WTC11 (cell line): ENCODE measurements at regions not wholly inside any gene's neighbourhood (a gene's known extent, or its start where the extent isn't known, plus 50 kb on each side); places are given as distances from the start of the nearest gene placed in this dataset.

Experiments
- ATAC-seq: fragments of 200-7000 bp; cut with Tn5 transposase; 2 replicates; pipeline ENCODE4 v1.10.0; 2021; ENCODE audit warnings: mild to moderate bottlenecking, moderate library complexity
- CTCF ChIA-PET: fragments of 300-600 bp; sonication (Branson Sonifier 250); formaldehyde crosslinking; loops from one replicate; lab custom pipeline; 2021; ENCODE audit warnings: antibody characterized with exemption; lab: Charles Lee
- POLR2A ChIA-PET: fragments of 350-600 bp; sonication (Branson Sonifier 250); formaldehyde crosslinking; loops from one replicate; lab custom pipeline; 2021; ENCODE audit warnings: antibody characterized with exemption; lab: Charles Lee
- DNase-seq: peaks from one replicate; pipeline ENCODE4 v3.0.0; 2021; ENCODE audit warnings: low spot score
- H3K27ac Mint-ChIP-seq: 2 replicates; pipeline ENCODE4 v1.8.0; 2021; ENCODE audit warnings: mixed read lengths
- H3K27me3 Mint-ChIP-seq: 2 replicates; pipeline ENCODE4 v1.8.0; 2021; ENCODE audit warnings: low read depth, mild to moderate bottlenecking, moderate library complexity, mixed read lengths
- H3K36me3 Mint-ChIP-seq: 2 replicates; pipeline ENCODE4 v1.8.0; 2021; ENCODE audit warnings: mixed read lengths
- H3K4me1 Mint-ChIP-seq: 2 replicates; pipeline ENCODE4 v1.8.0; 2022; ENCODE audit warnings: mixed read lengths
- H3K4me3 Mint-ChIP-seq: 2 replicates; pipeline ENCODE4 v1.8.0; 2021; ENCODE audit warnings: mild to moderate bottlenecking, moderate library complexity, mixed read lengths
- H3K9me3 Mint-ChIP-seq: 2 replicates; pipeline ENCODE4 v1.8.0; 2021; ENCODE audit warnings: mixed read lengths
- AFF4 ChIP-seq: sonication (generic); formaldehyde crosslinking; IDR thresholded peaks from 2 replicates; pipeline ENCODE4 v1.8.1; 2023; ENCODE audit warnings: mild to moderate bottlenecking, missing genetic modification reagents, borderline replicate concordance
- ELF4 ChIP-seq: sonication (generic); formaldehyde crosslinking; IDR thresholded peaks from 2 replicates; pipeline ENCODE4 v1.8.1; 2022; ENCODE audit warnings: low read depth, mild to moderate bottlenecking, moderate library complexity, missing genetic modification reagents
- EMX1 ChIP-seq: fragments of 250-450 bp; sonication (Bioruptor Pico); IDR thresholded peaks from 2 replicates; pipeline ENCODE4 v1.8.0; 2021; ENCODE audit warnings: mild to moderate bottlenecking
- ETV6 ChIP-seq: sonication (generic); formaldehyde crosslinking; IDR thresholded peaks from 2 replicates; pipeline ENCODE4 v1.8.1; 2022; ENCODE audit warnings: mild to moderate bottlenecking, missing genetic modification reagents
- FOXP1 ChIP-seq: sonication (generic); formaldehyde crosslinking; IDR thresholded peaks from 2 replicates; pipeline ENCODE4 v1.8.0; 2022; ENCODE audit warnings: missing genetic modification reagents, mild to moderate bottlenecking, moderate library complexity, borderline replicate concordance
- FOXP4 ChIP-seq: sonication (generic); formaldehyde crosslinking; IDR thresholded peaks from 2 replicates; pipeline ENCODE4 v1.8.0; 2022; ENCODE audit warnings: mild to moderate bottlenecking, missing genetic modification reagents
- HMGA2 ChIP-seq: fragments of 250-450 bp; sonication (Bioruptor Pico); IDR thresholded peaks from 2 replicates; pipeline ENCODE4 v1.4.0; 2021; ENCODE audit warnings: mild to moderate bottlenecking, moderate library complexity
- MYBL2 ChIP-seq: sonication (generic); formaldehyde crosslinking; IDR thresholded peaks from 2 replicates; pipeline ENCODE4 v1.8.1; 2023; ENCODE audit warnings: mild to moderate bottlenecking, moderate library complexity, missing genetic modification reagents
- NR2C2 ChIP-seq: sonication (generic); formaldehyde crosslinking; IDR thresholded peaks from 2 replicates; pipeline ENCODE4 v1.8.0; 2022; ENCODE audit warnings: mild to moderate bottlenecking, missing genetic modification reagents
- OVOL2 ChIP-seq: fragments of 250-450 bp; sonication (Bioruptor Pico); IDR thresholded peaks from 2 replicates; pipeline ENCODE4 v1.9.0; 2021; ENCODE audit warnings: mild to moderate bottlenecking, borderline replicate concordance
- SMAD3 ChIP-seq: sonication (generic); formaldehyde crosslinking; IDR thresholded peaks from 2 replicates; pipeline ENCODE4 v1.8.0; 2022; ENCODE audit warnings: missing genetic modification reagents, mild to moderate bottlenecking, borderline replicate concordance
- ZNF121 ChIP-seq: sonication (generic); formaldehyde crosslinking; IDR thresholded peaks from 2 replicates; pipeline ENCODE4 v1.8.0; 2023; ENCODE audit warnings: missing genetic modification reagents
- ZNF138 ChIP-seq: sonication (generic); formaldehyde crosslinking; conservative IDR thresholded peaks from 2 replicates; pipeline ENCODE4 v1.8.1; 2022; ENCODE audit warnings: mild to moderate bottlenecking, moderate library complexity, missing genetic modification reagents
- ZNF263 ChIP-seq: sonication (generic); formaldehyde crosslinking; IDR thresholded peaks from 2 replicates; pipeline ENCODE4 v1.8.1; 2022; ENCODE audit warnings: low read depth, mild to moderate bottlenecking, moderate library complexity, missing genetic modification reagents
- ZNF317 ChIP-seq: sonication (generic); formaldehyde crosslinking; IDR thresholded peaks from 2 replicates; pipeline ENCODE4 v1.8.1; 2023; ENCODE audit warnings: low read depth, mild to moderate bottlenecking, moderate library complexity, missing genetic modification reagents, borderline replicate concordance
- ZNF396 ChIP-seq: fragments of 250-450 bp; sonication (Bioruptor Pico); IDR thresholded peaks from 2 replicates; pipeline ENCODE4 v1.8.0; 2021; ENCODE audit warnings: mild to moderate bottlenecking, moderate library complexity, borderline replicate concordance
- ZNF671 ChIP-seq: fragments of 250-450 bp; sonication (Bioruptor Pico); IDR thresholded peaks from 2 replicates; pipeline ENCODE4 v1.8.0; 2021; ENCODE audit warnings: mild to moderate bottlenecking
- ZSCAN18 ChIP-seq: fragments of 250-450 bp; sonication (Bioruptor Pico); IDR thresholded peaks from 2 replicates; pipeline ENCODE4 v2.1.2; 2022; ENCODE audit warnings: mild to moderate bottlenecking, moderate library complexity
- TF ChIP-seq, protein P1 (sequence below): sonication (generic); formaldehyde crosslinking; IDR thresholded peaks from 2 replicates; pipeline ENCODE4 v1.8.0; 2023; ENCODE audit warnings: missing genetic modification reagents, mild to moderate bottlenecking, borderline replicate concordance

DNA sequence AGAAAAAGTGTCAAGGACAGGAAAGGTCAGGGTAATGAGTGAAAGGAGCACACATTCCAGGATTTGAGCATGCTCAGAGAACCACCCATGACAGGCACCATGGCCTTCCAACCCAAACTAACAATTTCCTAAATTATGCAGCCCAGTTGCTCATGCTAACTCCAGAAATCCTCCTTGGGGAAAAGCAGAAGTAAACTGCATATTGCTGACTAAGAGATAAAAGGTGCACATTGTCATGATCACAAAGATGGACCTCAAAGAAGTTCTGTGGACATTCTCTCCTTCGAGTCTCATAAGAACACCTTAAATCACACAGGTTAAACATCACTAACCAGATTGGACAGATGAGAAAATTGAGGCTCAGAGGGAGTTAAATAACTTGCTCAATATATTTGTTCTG lies 97.6 kb upstream of the SLC25A36 start:
- Mint-ChIP-seq H3K36me3 (no peaks in the 10 kb centered on the region), H3K27me3 (no peaks in the 10 kb centered on the region; the same call in none of the 2 replicates), H3K4me1 (peaks cover 11% of the 10 kb centered on the region), H3K9me3 (no peaks in the 10 kb centered on the region), H3K4me3 (no peak overlapping the region), H3K27ac (no peak overlapping the region)
- ATAC-seq (no peak), DNase-seq (no peak)
- CTCF ChIA-PET: no interaction called here
- POLR2A ChIA-PET: no interaction called here
- TF ChIP-seq EMX1 (CRISPR knock-in tag) (no peak), HMGA2 (CRISPR knock-in tag) (no peak), ZSCAN18 (CRISPR knock-in tag) (no peak), FOXP4 (CRISPR knock-in tag) (no peak), ZNF396 (CRISPR knock-in tag) (no peak), ZNF138 (CRISPR knock-in tag) (no peak), ZNF121 (CRISPR knock-in tag) (no peak), NR2C2 (no peak), MYBL2 (CRISPR knock-in tag) (no peak), AFF4 (no peak), ZNF317 (CRISPR knock-in tag) (no peak), ZNF671 (CRISPR knock-in tag) (no peak), ETV6 (CRISPR knock-in tag) (no peak), FOXP1 (CRISPR knock-in tag) (no peak), ZNF263 (CRISPR knock-in tag) (no peak), ELF4 (CRISPR knock-in tag) (no peak), SMAD3 (CRISPR knock-in tag) (no peak), OVOL2 (CRISPR knock-in tag) (no peak)
- TF ChIP-seq, protein P1, sequence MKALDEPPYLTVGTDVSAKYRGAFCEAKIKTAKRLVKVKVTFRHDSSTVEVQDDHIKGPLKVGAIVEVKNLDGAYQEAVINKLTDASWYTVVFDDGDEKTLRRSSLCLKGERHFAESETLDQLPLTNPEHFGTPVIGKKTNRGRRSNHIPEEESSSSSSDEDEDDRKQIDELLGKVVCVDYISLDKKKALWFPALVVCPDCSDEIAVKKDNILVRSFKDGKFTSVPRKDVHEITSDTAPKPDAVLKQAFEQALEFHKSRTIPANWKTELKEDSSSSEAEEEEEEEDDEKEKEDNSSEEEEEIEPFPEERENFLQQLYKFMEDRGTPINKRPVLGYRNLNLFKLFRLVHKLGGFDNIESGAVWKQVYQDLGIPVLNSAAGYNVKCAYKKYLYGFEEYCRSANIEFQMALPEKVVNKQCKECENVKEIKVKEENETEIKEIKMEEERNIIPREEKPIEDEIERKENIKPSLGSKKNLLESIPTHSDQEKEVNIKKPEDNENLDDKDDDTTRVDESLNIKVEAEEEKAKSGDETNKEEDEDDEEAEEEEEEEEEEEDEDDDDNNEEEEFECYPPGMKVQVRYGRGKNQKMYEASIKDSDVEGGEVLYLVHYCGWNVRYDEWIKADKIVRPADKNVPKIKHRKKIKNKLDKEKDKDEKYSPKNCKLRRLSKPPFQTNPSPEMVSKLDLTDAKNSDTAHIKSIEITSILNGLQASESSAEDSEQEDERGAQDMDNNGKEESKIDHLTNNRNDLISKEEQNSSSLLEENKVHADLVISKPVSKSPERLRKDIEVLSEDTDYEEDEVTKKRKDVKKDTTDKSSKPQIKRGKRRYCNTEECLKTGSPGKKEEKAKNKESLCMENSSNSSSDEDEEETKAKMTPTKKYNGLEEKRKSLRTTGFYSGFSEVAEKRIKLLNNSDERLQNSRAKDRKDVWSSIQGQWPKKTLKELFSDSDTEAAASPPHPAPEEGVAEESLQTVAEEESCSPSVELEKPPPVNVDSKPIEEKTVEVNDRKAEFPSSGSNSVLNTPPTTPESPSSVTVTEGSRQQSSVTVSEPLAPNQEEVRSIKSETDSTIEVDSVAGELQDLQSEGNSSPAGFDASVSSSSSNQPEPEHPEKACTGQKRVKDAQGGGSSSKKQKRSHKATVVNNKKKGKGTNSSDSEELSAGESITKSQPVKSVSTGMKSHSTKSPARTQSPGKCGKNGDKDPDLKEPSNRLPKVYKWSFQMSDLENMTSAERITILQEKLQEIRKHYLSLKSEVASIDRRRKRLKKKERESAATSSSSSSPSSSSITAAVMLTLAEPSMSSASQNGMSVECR (CRISPR knock-in tag): no peak
